Lung (tissue), 11 donors: ENCODE measurements at regions not wholly inside any gene's neighbourhood (a gene's known extent, or its start where the extent isn't known, plus 50 kb on each side); places are given as distances from the start of the nearest gene placed in this dataset.
A peak's percentile ranks its signal among the peaks of the same experiment; 100 is the strongest.

Experiments
- ATAC-seq: fragments of 200-7000 bp; cut with Tn5 transposase; one replicate; pipeline ENCODE4 v1.9.1; 2020; ENCODE audit warnings: moderate number of reproducible peaks; ENCODE audit not compliant: insufficient read depth, low FRiP score
- DNase-seq, 3 donors: peaks; one replicate each; pipeline ENCODE4 v3.0.0-alpha.2; 2013 to 2017
- H3K27ac ChIP-seq, 2 donors: one replicate each; pipeline ENCODE4 v1.5.1; 2013; ENCODE audit warnings: mild to moderate bottlenecking in 2 of 2, moderate library complexity in 2 of 2, control low read depth in 1 of 2, inconsistent platforms in 1 of 2, low read depth in 1 of 2, low read length in 1 of 2
- H3K27me3 ChIP-seq, 3 donors: one replicate each; pipeline ENCODE4 v1.5.1; 2013; ENCODE audit warnings: low read length in 2 of 3; ENCODE audit not compliant: control insufficient read depth in 3 of 3, insufficient read depth in 3 of 3
- H3K36me3 ChIP-seq, 4 donors: one replicate each; pipeline ENCODE4 v1.5.1; 2013; ENCODE audit warnings: low read length in 4 of 4, mild to moderate bottlenecking in 1 of 4, moderate library complexity in 1 of 4; ENCODE audit not compliant: control insufficient read depth in 4 of 4, insufficient read depth in 4 of 4
- H3K4me1 ChIP-seq, 5 donors: one replicate each; pipeline ENCODE4 v1.5.1; 2013; ENCODE audit warnings: low read length in 5 of 5, mild to moderate bottlenecking in 2 of 5, moderate library complexity in 1 of 5; ENCODE audit not compliant: control insufficient read depth in 5 of 5, insufficient read depth in 5 of 5
- H3K4me3 ChIP-seq: one replicate; pipeline ENCODE4 v1.5.1; 2013; ENCODE audit warnings: mild to moderate bottlenecking, control low read depth, moderate library complexity
- H3K9ac ChIP-seq, 2 donors: one replicate each; pipeline ENCODE4 v1.5.1; 2013; ENCODE audit warnings: low read length in 2 of 2, control low read depth in 1 of 2; ENCODE audit not compliant: insufficient read depth in 1 of 2
- H3K9me3 ChIP-seq, 4 donors: one replicate each; pipeline ENCODE4 v1.5.1; 2013; ENCODE audit warnings: low read length in 3 of 4, mild to moderate bottlenecking in 1 of 4, moderate library complexity in 1 of 4; ENCODE audit not compliant: control insufficient read depth in 4 of 4, insufficient read depth in 3 of 4
- CTCF ChIP-seq: IDR thresholded peaks from 2 replicates; pipeline ENCODE4 v1.5.1; 2012; ENCODE audit warnings: mild to moderate bottlenecking; ENCODE audit errors: control extremely low read depth, extremely low read depth
- WGBS, 2 donors: extraction: QIAGEN DNeasy Blood & Tissue Kit; methylation state at CpG; one replicate each; pipeline ENCODE4 v1.1.7; 2013; 5-methylcytosine and 5-hydroxymethylcytosine counted together
- donor health status: control.
- donor health status: control.
- donor health status: Bipolar disorder and iron deficiency.
- donor health status: healthy.
- donor health status: DM: yes; HTN: yes; CAD: no.

- no peaks in the 10 kb centered on the region for H3K27me3 ChIP-seq
- no peak overlapping the region for H3K9ac ChIP-seq
- no peak overlapping the region for H3K4me3 ChIP-seq
- DNase-seq (peak in 1 of 3 donors; percentile 90), ATAC-seq (no peak)
- no peak for TF ChIP-seq CTCF
- WGBS, 2 donors, result 40% methylated on average over 2 of the region's 2 CpGs; no CpG with 5 or more reads in 1 of the 2 donors
- no peak overlapping the region for H3K27ac ChIP-seq
- H3K9me3 ChIP-seq, result no peaks in the 10 kb centered on the region
- no peaks in the 10 kb centered on the region for H3K36me3 ChIP-seq
- no peaks in the 10 kb centered on the region for H3K4me1 ChIP-seq
Measured at GRCh38 chrY:15349351-15349750, 825.0 kb downstream of the NLGN4Y start.

- H3K4me3 ChIP-seq, result no peak overlapping the region
- no peak overlapping the region for H3K27ac ChIP-seq
- H3K9ac ChIP-seq, result no peak overlapping the region
- no peaks in the 10 kb centered on the region for H3K27me3 ChIP-seq
- H3K4me1 ChIP-seq, result no peaks in the 10 kb centered on the region
- DNase-seq (no peak), ATAC-seq (no peak)
- no peaks in the 10 kb centered on the region for H3K36me3 ChIP-seq
- 84% methylated on average over 2 of the region's 3 CpGs; no CpG with 5 or more reads in 1 of the 2 donors for WGBS, 2 donors
- no peaks in the 10 kb centered on the region for H3K9me3 ChIP-seq
- no peak for TF ChIP-seq CTCF
Measured at GRCh38 chrY:15355321-15355720, 831.0 kb downstream of the NLGN4Y start.

GRCh38 chrY:15360471-15360870, 836.1 kb downstream of the NLGN4Y start:
- no peaks in the 10 kb centered on the region for H3K27me3 ChIP-seq
- no peaks in the 10 kb centered on the region for H3K9me3 ChIP-seq
- TF ChIP-seq CTCF, result no peak
- H3K4me1 ChIP-seq, result no peaks in the 10 kb centered on the region
- no peak overlapping the region for H3K9ac ChIP-seq
- H3K27ac ChIP-seq, result no peak overlapping the region
- no peaks in the 10 kb centered on the region for H3K36me3 ChIP-seq
- DNase-seq (no peak), ATAC-seq (no peak)
- no peak overlapping the region for H3K4me3 ChIP-seq

GRCh38 chrY:15364996-15365395, 840.7 kb downstream of the NLGN4Y start:
- no peak overlapping the region for H3K9ac ChIP-seq
- no peak overlapping the region for H3K27ac ChIP-seq
- no peak overlapping the region for H3K4me3 ChIP-seq
- H3K27me3 ChIP-seq, result no peaks in the 10 kb centered on the region
- no peak for ATAC-seq
- TF ChIP-seq CTCF, result no peak
- no peaks in the 10 kb centered on the region for H3K9me3 ChIP-seq
- no peak for DNase-seq
- 58% methylated on average over 4 of the region's 4 CpGs; no CpG with 5 or more reads in 1 of the 2 donors for WGBS, 2 donors
- no peaks in the 10 kb centered on the region for H3K4me1 ChIP-seq
- H3K36me3 ChIP-seq, result no peaks in the 10 kb centered on the region
